ENCODE measurements at regions not wholly inside any gene's neighbourhood (a gene's known extent, or its start where the extent isn't known, plus 50 kb on each side); places are given as distances from the start of the nearest gene placed in this dataset.
"Not testable (repeated sequence)": the region's sequence is repeated elsewhere in the genome, so short reads cannot be mapped to it uniquely, and the experiment has no call there.

GRCh38 chr11:45405916-45406670 lies 120.0 kb upstream of the SYT13 start:
- H3K36me3 ChIP-seq = no peaks in the 10 kb centered on the region
- intact Hi-C loops (cut with DNase I) = no loop called here
- no peaks in the 10 kb centered on the region for H3K4me1 ChIP-seq (ENCODE audit: insufficient read depth)
- H3K27me3 ChIP-seq = no peaks in the 10 kb centered on the region
- H3K27ac ChIP-seq = no peak overlapping the region
- TF ChIP-seq POLR2A (IDR thresholded peaks at IDR 0.05) (no peak), CTCF (IDR thresholded peaks at IDR 0.05) (no peak), EP300 (IDR thresholded peaks at IDR 0.05) (no peak)
- no peak overlapping the region for H3K4me3 ChIP-seq
- 44 to 55% (median 54%) methylated on average over 3 of the region's 3 CpGs for WGBS, 3 donors
- DNase-seq = no peak
- H3K9me3 ChIP-seq = no peaks in the 10 kb centered on the region

GRCh38 chr11:45403521-45403920 lies 117.4 kb upstream of the SYT13 start:
- not testable (repeated sequence) for H3K27me3 ChIP-seq

GRCh38 chr11:45402049-45402630 lies 116.0 kb upstream of the SYT13 start:
- Histone ChIP-seq H3K9me3 (no peaks in the 10 kb centered on the region), H3K36me3 (no peaks in the 10 kb centered on the region), H3K27me3 (no peaks in the 10 kb centered on the region), H3K4me3 (no peak overlapping the region), H3K4me1 (ENCODE audit: insufficient read depth) (no peaks in the 10 kb centered on the region), H3K27ac (no peak overlapping the region)
- no peak for DNase-seq
- 93 to 98% (median 94%) methylated on average over 1 of the region's 1 CpG for WGBS, 3 donors
- no peak for TF ChIP-seq EP300 (IDR thresholded peaks at IDR 0.05)
- no peak for TF ChIP-seq CTCF (IDR thresholded peaks at IDR 0.05)
- no peak for TF ChIP-seq POLR2A (IDR thresholded peaks at IDR 0.05)
- intact Hi-C loops (cut with DNase I) = no loop called here

More at GRCh38 chr11:45403521-45403920, 117.4 kb upstream of the SYT13 start:
- WGBS, 3 donors = 3 to 47% (median 27%) methylated on average over 1 of the region's 1 CpG
- DNase-seq; H3K4me3 ChIP-seq; H3K36me3 ChIP-seq; H3K27ac ChIP-seq; H3K4me1 ChIP-seq (ENCODE audit: insufficient read depth); H3K9me3 ChIP-seq; intact Hi-C loops (cut with DNase I): not testable (repeated sequence)

GRCh38 chr11:45400591-45400990 lies 114.5 kb upstream of the SYT13 start:
- Histone ChIP-seq H3K4me1 (ENCODE audit: insufficient read depth) (no peaks in the 10 kb centered on the region), H3K27ac (no peak overlapping the region), H3K4me3 (no peak overlapping the region), H3K27me3 (no peaks in the 10 kb centered on the region), H3K36me3 (no peaks in the 10 kb centered on the region), H3K9me3 (no peaks in the 10 kb centered on the region)
- TF ChIP-seq CTCF (IDR thresholded peaks at IDR 0.05) (no peak), EP300 (IDR thresholded peaks at IDR 0.05) (no peak), POLR2A (IDR thresholded peaks at IDR 0.05) (no peak)
- intact Hi-C loops (cut with DNase I) = no loop called here
- 34 to 74% (median 35%) methylated on average over 8 of the region's 8 CpGs for WGBS, 3 donors
- DNase-seq = peak in 1 of 5 donors; percentile 4

GRCh38 chr11:45399166-45399565 lies 113.0 kb upstream of the SYT13 start:
- Histone ChIP-seq H3K9me3 (no peaks in the 10 kb centered on the region), H3K4me1 (ENCODE audit: insufficient read depth) (no peaks in the 10 kb centered on the region), H3K27ac (no peak overlapping the region), H3K36me3 (no peaks in the 10 kb centered on the region), H3K27me3 (no peaks in the 10 kb centered on the region), H3K4me3 (no peak overlapping the region)
- 72 to 83% (median 79%) methylated on average over 3 of the region's 3 CpGs for WGBS, 3 donors
- no peak for TF ChIP-seq POLR2A (IDR thresholded peaks at IDR 0.05)
- TF ChIP-seq CTCF (IDR thresholded peaks at IDR 0.05) = no peak
- no peak for TF ChIP-seq EP300 (IDR thresholded peaks at IDR 0.05)
- peak in 1 of 5 donors; percentile 1 for DNase-seq
- intact Hi-C loops (cut with DNase I) = no loop called here
